HL-60 (cell line): ENCODE measurements at regions not wholly inside any gene's neighbourhood (a gene's known extent, or its start where the extent isn't known, plus 50 kb on each side); places are given as distances from the start of the nearest gene placed in this dataset.

Experiments used
- DNase-seq, 2 experiments: peaks; one replicate each; pipeline ENCODE4 v3.0.0-alpha.2; 2010 to 2020; ENCODE audit warnings: low read depth in 1 of 2, low spot score in 1 of 2
- H3K27ac ChIP-seq: fragments of 250-450 bp; sonication (Bioruptor Pico); replicated peaks from 2 replicates; pipeline ENCODE4 v1.5.1; 2020; ENCODE audit warnings: mild to moderate bottlenecking, moderate library complexity
- H3K27me3 ChIP-seq: fragments of 250-450 bp; sonication (Bioruptor Pico); 2 replicates; pipeline ENCODE4 v1.5.1; 2021; ENCODE audit warnings: mild to moderate bottlenecking, moderate library complexity; ENCODE audit not compliant: insufficient read depth, poor library complexity, severe bottlenecking
- H3K4me3 ChIP-seq: replicated peaks from 2 replicates; pipeline ENCODE4 v1.5.1; 2011; ENCODE audit warnings: mild to moderate bottlenecking, control low read depth, low read length; ENCODE audit not compliant: insufficient read depth
- GABPA ChIP-seq: IDR thresholded peaks from 2 replicates; pipeline ENCODE4 v1.6.1; 2012; ENCODE audit warnings: low read depth
- POLR2AphosphoS5 ChIP-seq: IDR thresholded peaks from 2 replicates; pipeline ENCODE4 v1.6.1; 2012; ENCODE audit warnings: low read depth
- SPI1 ChIP-seq: IDR thresholded peaks from 2 replicates; pipeline ENCODE4 v1.6.1; 2012; ENCODE audit warnings: low read depth, mild to moderate bottlenecking, borderline replicate concordance
- TF ChIP-seq, protein P1 (sequence below): IDR thresholded peaks from 2 replicates; pipeline ENCODE4 v1.6.1; 2012; ENCODE audit warnings: low read depth; ENCODE audit not compliant: insufficient replicate concordance
- TF ChIP-seq, protein P2 (sequence below): IDR thresholded peaks from one replicate; pipeline ENCODE4 v1.5.1; 2011; ENCODE audit warnings: low read length, control low read depth, inconsistent platforms; ENCODE audit not compliant: insufficient read depth

DNA sequence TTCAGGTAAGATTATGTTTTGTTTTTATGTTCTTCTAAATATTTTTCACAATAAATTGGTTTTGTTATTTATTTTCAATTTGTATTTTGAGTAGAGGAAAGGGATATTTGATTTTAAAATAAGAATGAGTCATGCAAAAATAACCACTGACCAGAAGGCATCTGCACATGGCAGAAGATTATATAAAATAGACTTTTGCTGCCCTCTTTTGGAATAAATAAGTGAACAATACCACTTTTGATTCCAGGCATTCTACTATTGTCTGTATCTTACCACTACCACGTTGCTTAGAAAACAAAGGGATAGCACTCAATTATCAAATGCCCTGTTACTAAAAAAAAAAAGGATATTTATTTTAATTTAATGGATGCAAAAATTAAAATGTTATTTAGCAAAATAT is 227.3 kb upstream of the ITGA1 start:
- Histone ChIP-seq H3K27ac (no peak overlapping the region), H3K27me3 (no peaks in the 10 kb centered on the region), H3K4me3 (no peak overlapping the region)
- no peak for DNase-seq
- TF ChIP-seq, protein P1, sequence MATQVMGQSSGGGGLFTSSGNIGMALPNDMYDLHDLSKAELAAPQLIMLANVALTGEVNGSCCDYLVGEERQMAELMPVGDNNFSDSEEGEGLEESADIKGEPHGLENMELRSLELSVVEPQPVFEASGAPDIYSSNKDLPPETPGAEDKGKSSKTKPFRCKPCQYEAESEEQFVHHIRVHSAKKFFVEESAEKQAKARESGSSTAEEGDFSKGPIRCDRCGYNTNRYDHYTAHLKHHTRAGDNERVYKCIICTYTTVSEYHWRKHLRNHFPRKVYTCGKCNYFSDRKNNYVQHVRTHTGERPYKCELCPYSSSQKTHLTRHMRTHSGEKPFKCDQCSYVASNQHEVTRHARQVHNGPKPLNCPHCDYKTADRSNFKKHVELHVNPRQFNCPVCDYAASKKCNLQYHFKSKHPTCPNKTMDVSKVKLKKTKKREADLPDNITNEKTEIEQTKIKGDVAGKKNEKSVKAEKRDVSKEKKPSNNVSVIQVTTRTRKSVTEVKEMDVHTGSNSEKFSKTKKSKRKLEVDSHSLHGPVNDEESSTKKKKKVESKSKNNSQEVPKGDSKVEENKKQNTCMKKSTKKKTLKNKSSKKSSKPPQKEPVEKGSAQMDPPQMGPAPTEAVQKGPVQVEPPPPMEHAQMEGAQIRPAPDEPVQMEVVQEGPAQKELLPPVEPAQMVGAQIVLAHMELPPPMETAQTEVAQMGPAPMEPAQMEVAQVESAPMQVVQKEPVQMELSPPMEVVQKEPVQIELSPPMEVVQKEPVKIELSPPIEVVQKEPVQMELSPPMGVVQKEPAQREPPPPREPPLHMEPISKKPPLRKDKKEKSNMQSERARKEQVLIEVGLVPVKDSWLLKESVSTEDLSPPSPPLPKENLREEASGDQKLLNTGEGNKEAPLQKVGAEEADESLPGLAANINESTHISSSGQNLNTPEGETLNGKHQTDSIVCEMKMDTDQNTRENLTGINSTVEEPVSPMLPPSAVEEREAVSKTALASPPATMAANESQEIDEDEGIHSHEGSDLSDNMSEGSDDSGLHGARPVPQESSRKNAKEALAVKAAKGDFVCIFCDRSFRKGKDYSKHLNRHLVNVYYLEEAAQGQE = no peak
- TF ChIP-seq, protein P2, sequence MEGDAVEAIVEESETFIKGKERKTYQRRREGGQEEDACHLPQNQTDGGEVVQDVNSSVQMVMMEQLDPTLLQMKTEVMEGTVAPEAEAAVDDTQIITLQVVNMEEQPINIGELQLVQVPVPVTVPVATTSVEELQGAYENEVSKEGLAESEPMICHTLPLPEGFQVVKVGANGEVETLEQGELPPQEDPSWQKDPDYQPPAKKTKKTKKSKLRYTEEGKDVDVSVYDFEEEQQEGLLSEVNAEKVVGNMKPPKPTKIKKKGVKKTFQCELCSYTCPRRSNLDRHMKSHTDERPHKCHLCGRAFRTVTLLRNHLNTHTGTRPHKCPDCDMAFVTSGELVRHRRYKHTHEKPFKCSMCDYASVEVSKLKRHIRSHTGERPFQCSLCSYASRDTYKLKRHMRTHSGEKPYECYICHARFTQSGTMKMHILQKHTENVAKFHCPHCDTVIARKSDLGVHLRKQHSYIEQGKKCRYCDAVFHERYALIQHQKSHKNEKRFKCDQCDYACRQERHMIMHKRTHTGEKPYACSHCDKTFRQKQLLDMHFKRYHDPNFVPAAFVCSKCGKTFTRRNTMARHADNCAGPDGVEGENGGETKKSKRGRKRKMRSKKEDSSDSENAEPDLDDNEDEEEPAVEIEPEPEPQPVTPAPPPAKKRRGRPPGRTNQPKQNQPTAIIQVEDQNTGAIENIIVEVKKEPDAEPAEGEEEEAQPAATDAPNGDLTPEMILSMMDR = no peak
- TF ChIP-seq SPI1 (no peak), POLR2AphosphoS5 (no peak), GABPA (no peak)

DNA sequence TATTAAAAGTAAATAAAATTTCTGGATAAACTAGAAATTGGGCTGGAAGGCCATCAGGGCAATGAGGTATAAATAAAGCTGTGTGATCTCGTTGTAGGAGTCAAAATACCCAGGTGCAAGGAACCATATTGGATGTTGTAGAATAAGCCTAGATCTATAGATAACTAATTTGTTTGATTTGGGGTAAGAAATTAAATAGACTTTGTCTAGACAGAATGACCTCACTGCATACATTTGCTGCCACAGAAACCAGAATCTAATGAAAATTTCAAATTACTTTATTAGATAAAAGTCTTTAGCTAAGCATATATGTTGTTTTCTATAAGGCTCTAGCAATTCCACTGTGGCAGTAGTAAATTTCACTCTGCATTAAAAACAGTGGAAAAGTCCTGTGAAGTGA is 225.2 kb upstream of the ITGA1 start:
- no peak for TF ChIP-seq POLR2AphosphoS5
- TF ChIP-seq GABPA = no peak
- TF ChIP-seq, protein P2 = no peak
- TF ChIP-seq, protein P1 = no peak
- no peak for TF ChIP-seq SPI1
- no peak for DNase-seq
- Histone ChIP-seq H3K27ac (no peak overlapping the region), H3K27me3 (no peaks in the 10 kb centered on the region), H3K4me3 (no peak overlapping the region)

DNA sequence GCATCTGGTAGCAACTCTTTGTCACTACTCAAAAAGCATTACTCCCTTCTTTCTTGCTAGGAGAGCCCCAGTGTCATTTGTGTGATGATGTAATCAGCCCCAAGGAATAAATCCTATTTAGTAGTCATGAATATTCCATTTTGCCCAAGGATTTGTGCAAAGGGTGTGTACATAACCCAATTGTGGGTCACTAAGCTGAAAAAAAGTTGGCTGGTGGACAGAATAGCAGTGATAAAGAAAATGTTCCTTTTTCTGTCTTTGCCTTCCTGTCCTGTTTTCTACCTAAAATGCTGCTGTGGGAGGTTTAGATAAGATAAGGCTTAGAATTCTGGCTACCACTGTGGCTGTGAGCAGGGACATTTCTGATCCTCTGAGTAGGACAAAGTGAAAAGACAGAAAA is 223.1 kb upstream of the ITGA1 start:
- no peak overlapping the region for H3K27ac ChIP-seq
- H3K27me3 ChIP-seq = no peaks in the 10 kb centered on the region
- TF ChIP-seq POLR2AphosphoS5 (no peak), SPI1 (no peak), GABPA (no peak)
- TF ChIP-seq, protein P2 = no peak
- TF ChIP-seq, protein P1 = no peak
- no peak for DNase-seq
- H3K4me3 ChIP-seq = no peak overlapping the region
